Esophagus muscularis mucosa (tissue), 4 donors: ENCODE measurements at regions not wholly inside any gene's neighbourhood (a gene's known extent, or its start where the extent isn't known, plus 50 kb on each side); places are given as distances from the start of the nearest gene placed in this dataset.
A peak's percentile ranks its signal among the peaks of the same experiment; 100 is the strongest.

Experiments
- DNase-seq: peaks from one replicate; pipeline ENCODE4 v3.0.0-alpha.2; 2017; ENCODE audit errors: extremely low spot score
- H3K27ac ChIP-seq, 4 donors: fragments of 200-600 bp; sonication (generic); replicated peaks in 1 of 4; 1 replicate in 3 of 4; 2 replicates in 1 of 4; pipeline ENCODE4 v1.5.1; 2016 to 2019; ENCODE audit warnings: mild to moderate bottlenecking in 1 of 4
- H3K27me3 ChIP-seq, 4 donors: fragments of 200-600 bp; sonication (generic); one replicate each; pipeline versions ENCODE4 v1.5.1 to v1.6.0; 2016 to 2019
- H3K36me3 ChIP-seq, 4 donors: fragments of 200-600 bp; sonication (generic); one replicate each; pipeline ENCODE4 v1.5.1; 2016 to 2019
- H3K4me1 ChIP-seq, 4 donors: fragments of 200-600 bp; sonication (generic); one replicate each; pipeline ENCODE4 v1.5.1; 2016 to 2019
- H3K4me3 ChIP-seq, 4 donors: fragments of 200-600 bp; sonication (generic); 1 replicate in 2 of 4; 2 replicates in 2 of 4; pipeline ENCODE4 v1.5.1; 2016 to 2019; ENCODE audit warnings: mild to moderate bottlenecking in 4 of 4, moderate library complexity in 1 of 4
- H3K9me3 ChIP-seq, 4 donors: fragments of 200-600 bp; sonication (generic); 1 replicate in 3 of 4; 2 replicates in 1 of 4; pipeline ENCODE4 v1.5.1; 2016 to 2019
- CTCF ChIP-seq, 3 experiments: fragments of 200-600 bp in 2 of 3; fragments of 450-650 bp in 1 of 3; sonication (generic) in 2 of 3; IDR thresholded peaks; one replicate each; pipeline ENCODE4 v1.5.1; 2017 to 2019; ENCODE audit warnings: antibody characterized with exemption in 3 of 3, mild to moderate bottlenecking in 2 of 3, moderate library complexity in 1 of 3
- EP300 ChIP-seq: sonication (generic); formaldehyde crosslinking; IDR thresholded peaks from one replicate; pipeline ENCODE4 v1.6.1; 2017; ENCODE audit warnings: antibody characterized with exemption
- POLR2A ChIP-seq: fragments of 450-650 bp; IDR thresholded peaks from one replicate; pipeline ENCODE4 v1.6.1; 2017; ENCODE audit warnings: antibody characterized with exemption, moderate library complexity, mild to moderate bottlenecking, low read depth
- POLR2AphosphoS5 ChIP-seq, 2 donors: sonication (generic); formaldehyde crosslinking; IDR thresholded peaks; one replicate each; pipeline ENCODE4 v1.6.1; 2017; ENCODE audit warnings: antibody characterized with exemption in 2 of 2
- WGBS: methylation state at CpG from one replicate; pipeline ENCODE4 v1.1.5; 2018; 5-methylcytosine and 5-hydroxymethylcytosine counted together
- intact Hi-C: fragments of 100-400 bp; cut with DNase I; formaldehyde crosslinking; loops from one replicate; pipeline ENCODE4 v1.15.1; 2023

DNA sequence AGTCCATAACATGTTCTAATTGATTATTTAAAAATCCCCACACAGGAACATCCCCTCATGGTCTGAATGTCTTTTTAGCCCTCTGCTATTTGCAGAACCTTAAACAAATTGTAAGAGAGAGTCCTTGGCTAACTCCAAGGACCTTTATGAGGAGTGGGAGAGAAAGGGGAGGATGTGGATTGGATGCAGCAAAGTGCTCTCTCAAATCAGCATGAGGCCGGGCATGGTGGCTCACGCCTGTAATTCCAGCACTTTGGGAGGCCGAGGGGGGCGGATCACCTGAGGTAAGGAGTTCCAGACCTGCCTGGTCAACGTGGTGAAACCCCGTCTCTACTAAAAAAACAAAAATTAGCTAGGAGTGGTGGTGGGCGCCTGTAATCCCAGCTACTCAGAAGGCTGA is 154.8 kb downstream of the TGFB2 start:
- Histone ChIP-seq H3K9me3 (no peaks in the 10 kb centered on the region), H3K27me3 (no peaks in the 10 kb centered on the region), H3K4me1 (peaks cover 10 to 50% (median 31%) of the 10 kb centered on the region in 4 donors), H3K36me3 (no peaks in the 10 kb centered on the region), H3K27ac (peak overlapping the region in 3 of 4 donors; percentile 70 to 78 (median 78)), H3K4me3 (no peak overlapping the region)
- 92% methylated on average over 7 of the region's 7 CpGs for WGBS
- DNase-seq: no peak
- intact Hi-C loops: loop anchor here (10.0 kb wide), 1 partner anchor 155 kb away; the partner anchor contains the start of gene TGFB2
- TF ChIP-seq CTCF (IDR thresholded peaks at IDR 0.05): no peak
- TF ChIP-seq POLR2A: no peak
- no peak for TF ChIP-seq POLR2AphosphoS5 (IDR thresholded peaks at IDR 0.05)
- no peak for TF ChIP-seq EP300

DNA sequence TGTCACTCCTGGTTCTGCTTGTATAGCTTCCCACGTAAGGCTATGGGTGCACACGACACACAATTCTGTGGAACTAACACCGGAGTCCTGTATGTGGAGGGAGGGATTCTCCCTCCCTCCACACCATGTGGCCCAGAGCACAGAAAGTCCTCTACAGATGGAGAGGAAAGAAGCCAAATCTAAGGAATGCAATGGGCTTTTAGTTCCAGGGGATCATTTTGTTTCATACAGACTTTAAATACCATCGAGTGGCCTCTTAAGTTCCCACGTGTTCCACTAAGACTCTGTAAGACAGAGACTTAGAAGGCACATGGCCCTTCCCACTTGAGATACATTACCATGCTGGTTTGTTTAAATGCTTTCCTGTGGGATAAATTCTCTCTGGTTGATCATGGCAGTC is 156.0 kb downstream of the TGFB2 start:
- Histone ChIP-seq H3K27ac (no peak overlapping the region), H3K9me3 (no peaks in the 10 kb centered on the region), H3K4me3 (no peak overlapping the region), H3K27me3 (no peaks in the 10 kb centered on the region), H3K36me3 (no peaks in the 10 kb centered on the region), H3K4me1 (peaks cover 10 to 47% (median 31%) of the 10 kb centered on the region in 4 donors)
- TF ChIP-seq POLR2AphosphoS5 (IDR thresholded peaks at IDR 0.05) (no peak), POLR2A (no peak), EP300 (no peak), CTCF (IDR thresholded peaks at IDR 0.05) (no peak)
- DNase-seq: no peak
- 64% methylated on average over 5 of the region's 5 CpGs for WGBS
- intact Hi-C loops: no loop called here

DNA sequence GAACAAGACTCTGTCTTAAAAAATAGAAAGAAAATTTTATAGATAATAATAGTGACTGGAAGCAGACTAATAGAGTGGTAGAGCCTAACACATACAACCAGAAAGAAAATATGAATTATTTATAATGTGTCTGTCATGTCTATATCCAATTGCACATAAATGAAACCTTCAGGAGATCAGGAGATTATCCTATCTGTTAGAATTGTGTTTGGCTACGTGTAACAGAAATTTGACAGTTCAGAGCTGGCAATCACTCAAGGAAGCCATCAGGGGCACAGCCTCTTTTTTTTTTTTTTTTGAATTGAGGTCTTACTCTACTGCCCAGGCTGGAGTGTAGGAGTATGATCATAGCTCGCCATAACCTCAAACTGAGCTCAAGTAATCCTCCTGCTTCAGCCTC is 157.2 kb downstream of the TGFB2 start:
- peaks cover 0 to 2% (median under 1%) of the 10 kb centered on the region in 4 donors for H3K9me3 ChIP-seq
- intact Hi-C loops: no loop called here
- 97% methylated on average over 2 of the region's 2 CpGs for WGBS

GRCh38 chr1:218503102-218503501 is 158.0 kb downstream of the TGFB2 start:
- TF ChIP-seq CTCF (IDR thresholded peaks at IDR 0.05) (no peak), POLR2A (no peak), POLR2AphosphoS5 (IDR thresholded peaks at IDR 0.05) (no peak), EP300 (no peak)

More for the DNA sequence above, 157.2 kb downstream of the TGFB2 start:
- Histone ChIP-seq H3K27ac (no peak overlapping the region), H3K27me3 (no peaks in the 10 kb centered on the region), H3K4me1 (peaks cover 10 to 39% (median 25%) of the 10 kb centered on the region in 4 donors), H3K36me3 (no peaks in the 10 kb centered on the region), H3K4me3 (no peak overlapping the region)
- DNase-seq: no peak
- no peak for TF ChIP-seq POLR2A
- TF ChIP-seq CTCF (IDR thresholded peaks at IDR 0.05): no peak
- no peak for TF ChIP-seq POLR2AphosphoS5 (IDR thresholded peaks at IDR 0.05)
- no peak for TF ChIP-seq EP300

More at GRCh38 chr1:218503102-218503501, 158.0 kb downstream of the TGFB2 start:
- DNase-seq: no peak
- H3K36me3 ChIP-seq: no peaks in the 10 kb centered on the region
- H3K4me3 ChIP-seq: no peak overlapping the region
- no peaks in the 10 kb centered on the region for H3K27me3 ChIP-seq
- peaks cover 10 to 33% (median 22%) of the 10 kb centered on the region in 4 donors for H3K4me1 ChIP-seq
- H3K27ac ChIP-seq: no peak overlapping the region
- H3K9me3 ChIP-seq: peaks cover 0 to 9% (median 4%) of the 10 kb centered on the region in 4 donors
- intact Hi-C loops: no loop called here
